ENCODE measurements at regions not wholly inside any gene's neighbourhood (a gene's known extent, or its start where the extent isn't known, plus 50 kb on each side); places are given as distances from the start of the nearest gene placed in this dataset.

- no peak for DNase-seq
Measured at GRCh38 chr7:38002689-38003088, 82.2 kb downstream of the EPDR1 start.

GRCh38 chr7:38006559-38006958 is 86.1 kb downstream of the EPDR1 start:
- no peak for DNase-seq

- no peak for DNase-seq
Measured at GRCh38 chr7:38007096-38007495, 86.7 kb downstream of the EPDR1 start.

- DNase-seq, result no peak
Measured at GRCh38 chr7:38013246-38013645, 92.8 kb downstream of the EPDR1 start.

GRCh38 chr7:38016567-38016966 is 96.1 kb downstream of the EPDR1 start:
- DNase-seq, result no peak

DNA sequence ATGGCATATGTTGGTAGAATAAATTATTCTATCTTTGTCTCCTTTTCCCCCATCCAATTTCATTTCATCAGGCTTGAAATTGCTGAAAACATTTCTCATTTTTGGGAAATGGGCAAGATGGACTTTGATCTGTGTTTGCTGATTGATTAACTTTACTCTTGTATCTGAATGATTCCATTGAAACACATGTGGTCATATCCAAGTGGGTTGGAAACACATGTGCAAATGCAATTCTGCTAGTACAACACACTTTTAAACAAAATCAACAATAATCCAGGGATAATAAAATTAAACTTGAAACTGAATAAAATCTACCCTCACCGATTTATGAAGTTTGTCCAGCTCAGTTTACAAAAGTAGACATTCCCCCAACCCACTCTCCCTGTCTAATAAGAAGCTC is 96.9 kb downstream of the EPDR1 start:
- DNase-seq, result no peak

DNA sequence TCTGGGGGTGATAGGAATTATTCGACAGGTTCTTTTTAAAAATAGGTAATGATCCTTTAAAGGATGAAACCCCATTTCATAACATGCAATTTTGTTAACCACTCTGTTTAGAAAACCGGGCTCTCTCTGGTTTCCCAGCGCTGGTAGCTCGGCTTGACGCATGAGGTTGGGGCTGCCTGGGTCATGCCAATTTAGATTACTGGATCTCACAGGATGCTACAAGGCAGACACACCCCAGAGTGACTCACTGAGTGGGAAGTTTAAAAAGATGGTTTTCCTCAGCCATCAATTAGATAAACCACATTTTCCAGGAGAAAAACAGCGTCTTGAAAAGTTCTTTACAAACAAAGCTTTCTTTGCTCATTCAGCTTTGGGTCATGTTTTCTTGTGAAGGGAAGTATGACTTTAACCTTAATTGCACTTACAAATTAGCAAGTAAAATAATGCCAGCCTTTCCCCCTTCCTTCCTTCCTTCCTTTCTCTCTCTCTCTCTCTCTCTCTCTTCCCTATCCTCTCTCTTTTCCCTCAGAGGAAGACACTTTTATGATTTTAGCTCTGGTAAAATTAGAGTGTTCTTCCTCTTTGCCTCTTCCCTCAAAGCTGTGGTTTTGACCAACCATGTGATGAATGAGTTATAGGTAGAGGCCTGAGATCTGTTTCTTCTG is 99.8 kb downstream of the EPDR1 start:
- no peak for DNase-seq

GRCh38 chr7:38021892-38022291 is 101.5 kb downstream of the EPDR1 start:
- DNase-seq, result no peak

DNA sequence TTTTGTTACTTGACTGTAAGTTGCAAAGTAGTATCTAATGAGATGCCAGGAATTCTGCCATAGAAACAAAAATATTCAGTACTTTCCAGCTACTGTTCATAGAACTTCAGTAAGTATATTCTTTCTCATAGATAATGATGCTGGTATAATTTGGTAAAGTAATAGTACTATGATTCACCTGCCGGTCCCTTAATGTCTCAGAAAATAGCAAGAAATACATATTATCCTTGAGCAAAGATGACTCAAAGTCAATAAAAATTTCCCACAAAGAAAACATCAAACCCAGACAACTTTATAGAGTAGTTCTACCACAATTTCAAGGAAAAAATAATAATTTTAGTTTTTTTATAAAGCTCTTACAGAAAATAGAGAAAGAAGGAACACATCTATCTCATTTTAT is 105.4 kb downstream of the EPDR1 start:
- no peak for DNase-seq

DNA sequence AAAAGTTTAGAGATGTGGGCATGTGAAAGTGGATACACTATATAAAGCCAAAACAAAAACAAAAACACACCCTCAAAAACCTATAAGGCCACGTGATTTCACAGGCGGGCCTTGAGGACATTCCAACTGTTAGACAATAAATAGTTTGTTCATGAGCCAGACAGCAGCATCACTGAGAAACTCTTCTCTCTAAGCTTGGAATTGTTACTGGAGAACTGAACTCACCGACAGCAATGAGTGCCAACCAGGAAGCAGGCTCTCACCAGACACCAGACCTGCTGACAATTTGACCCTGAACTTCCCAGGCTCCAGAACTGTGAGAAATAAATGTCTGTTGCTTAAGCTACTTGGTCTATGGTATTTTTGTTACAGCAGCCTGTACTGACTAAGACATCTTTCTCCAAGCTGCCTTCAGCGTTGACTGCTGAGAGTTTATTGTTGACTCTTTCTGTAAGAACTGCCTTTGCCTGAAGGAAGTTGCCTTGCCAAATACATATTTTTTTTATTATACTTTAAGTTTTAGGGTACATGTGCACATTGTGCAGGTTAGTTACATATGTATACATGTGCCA is 107.5 kb downstream of the EPDR1 start:
- no peak for DNase-seq

DNA sequence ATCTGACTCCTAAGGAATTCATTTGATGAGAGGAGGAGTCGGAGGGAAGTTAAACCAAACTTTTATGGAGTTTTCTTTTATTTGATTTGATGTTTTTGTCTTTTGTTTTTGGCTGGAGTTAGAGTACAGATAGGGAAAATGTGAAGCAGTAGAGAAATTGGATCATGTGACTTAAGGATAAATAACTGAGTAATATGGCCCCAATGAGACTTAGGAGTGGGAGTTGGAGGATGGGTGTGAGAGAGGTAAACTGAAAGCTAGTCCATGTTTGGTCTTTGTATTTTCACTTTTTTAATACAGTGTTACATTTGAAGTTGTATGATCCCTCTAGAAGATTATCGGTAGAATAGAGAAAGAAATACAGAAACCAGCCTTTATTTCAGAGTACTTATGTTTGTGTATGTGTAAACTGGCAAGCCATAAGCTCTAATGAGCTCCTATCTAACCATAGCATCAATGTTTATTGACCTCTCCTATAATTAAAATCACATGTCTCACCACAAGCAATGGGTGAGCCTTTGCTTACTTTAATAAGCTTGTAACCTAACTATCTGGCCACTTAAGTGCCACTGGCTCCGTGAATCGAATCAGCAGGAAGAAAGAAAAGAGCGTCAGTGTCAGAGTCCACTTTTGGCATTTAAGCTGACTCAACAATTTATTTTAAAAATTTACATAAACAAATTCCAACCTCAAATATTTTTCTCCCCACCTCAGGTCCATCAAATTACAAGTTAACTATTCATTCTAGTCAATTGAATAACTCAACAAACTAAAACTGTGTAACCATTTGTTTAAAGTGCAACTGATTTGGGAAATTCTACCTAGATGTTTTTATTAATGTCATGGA is 113.8 kb downstream of the EPDR1 start:
- no peak for DNase-seq

DNA sequence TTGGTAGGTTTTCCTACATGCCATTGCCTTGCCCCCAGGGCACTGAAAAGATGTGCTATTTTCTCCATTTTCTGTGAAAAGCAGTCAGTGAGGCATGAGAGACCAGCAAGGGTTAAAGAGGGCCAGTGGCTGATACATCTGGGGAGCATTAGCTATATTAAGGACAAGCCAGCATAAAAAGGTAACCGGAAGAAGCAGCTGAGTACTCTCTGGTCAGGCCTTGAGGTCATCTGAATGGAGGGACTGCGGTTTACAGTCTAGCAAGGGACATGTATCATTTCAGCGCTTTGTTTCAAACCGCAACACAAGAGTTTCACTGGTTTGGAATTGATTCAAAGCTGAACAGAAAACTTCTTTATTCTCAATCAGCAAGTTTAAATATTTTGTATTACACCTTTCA is 120.4 kb downstream of the EPDR1 start:
- DNase-seq, result no peak

DNA sequence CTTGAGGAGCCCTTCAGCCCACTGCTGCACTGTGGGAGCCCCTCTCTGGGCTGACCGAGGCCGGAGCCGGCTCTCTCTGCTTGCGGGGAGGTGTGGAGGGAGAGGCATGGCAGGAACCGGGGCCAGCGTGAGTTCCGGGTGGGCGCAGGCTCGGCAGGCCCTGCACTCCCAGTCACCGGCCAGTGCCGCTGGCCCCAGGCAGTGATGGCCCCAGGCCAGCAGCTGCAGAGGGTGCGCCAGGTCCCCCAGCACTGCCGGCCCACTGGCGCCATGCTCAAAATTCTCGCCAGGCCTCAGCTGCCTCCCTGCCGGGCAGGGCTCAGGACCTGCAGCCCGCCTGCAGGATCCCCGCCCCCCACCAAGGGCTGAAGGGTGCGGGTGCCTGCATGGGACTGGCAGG is 128.4 kb upstream of the STARD3NL start:
- no peak for DNase-seq

- no peak for DNase-seq
Measured at GRCh38 chr7:38051311-38051710, 126.7 kb upstream of the STARD3NL start.

DNA sequence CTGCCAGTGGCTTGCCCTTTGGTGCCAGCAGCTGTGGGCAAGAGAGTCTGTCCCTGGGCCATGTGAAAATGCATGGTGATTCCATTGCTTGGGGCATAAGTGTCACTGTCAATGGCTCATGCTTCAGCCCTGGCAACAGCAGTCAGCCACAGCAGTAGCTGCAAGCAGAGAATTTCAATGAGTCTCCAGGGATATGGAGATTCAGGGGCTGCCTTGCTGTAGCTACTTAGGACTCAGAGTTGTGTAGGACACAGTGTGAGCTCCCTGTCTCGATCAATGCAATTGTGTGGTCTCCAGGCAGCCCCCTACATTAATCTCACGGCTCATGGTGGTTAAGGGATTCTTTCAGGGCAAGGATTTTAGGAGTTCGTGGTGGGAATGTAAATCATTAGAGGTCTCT is 126.3 kb upstream of the STARD3NL start:
- DNase-seq, result no peak

GRCh38 chr7:38052786-38053185 is 125.3 kb upstream of the STARD3NL start:
- DNase-seq, result no peak

GRCh38 chr7:38054199-38054598 is 123.8 kb upstream of the STARD3NL start:
- DNase-seq, result no peak

DNA sequence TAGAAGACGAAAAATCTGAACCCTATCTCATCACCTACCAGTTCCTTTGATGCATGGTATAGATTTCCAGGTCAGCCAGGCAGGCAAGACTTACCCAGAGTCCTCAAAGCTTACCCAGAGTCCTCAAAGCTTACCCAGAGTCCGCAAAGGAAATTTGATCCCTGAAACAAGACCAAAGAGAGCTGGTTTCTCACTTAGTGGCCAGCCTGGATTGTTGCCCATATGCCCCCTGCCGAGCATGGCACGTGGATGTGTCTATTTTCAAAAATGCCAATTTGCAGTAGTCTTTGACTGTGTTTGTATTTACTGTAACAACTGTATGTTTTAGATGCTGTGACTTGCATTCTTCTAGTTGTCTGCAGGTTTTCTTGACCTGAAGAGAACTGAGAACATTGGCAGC is 120.2 kb upstream of the STARD3NL start:
- DNase-seq, result no peak

DNA sequence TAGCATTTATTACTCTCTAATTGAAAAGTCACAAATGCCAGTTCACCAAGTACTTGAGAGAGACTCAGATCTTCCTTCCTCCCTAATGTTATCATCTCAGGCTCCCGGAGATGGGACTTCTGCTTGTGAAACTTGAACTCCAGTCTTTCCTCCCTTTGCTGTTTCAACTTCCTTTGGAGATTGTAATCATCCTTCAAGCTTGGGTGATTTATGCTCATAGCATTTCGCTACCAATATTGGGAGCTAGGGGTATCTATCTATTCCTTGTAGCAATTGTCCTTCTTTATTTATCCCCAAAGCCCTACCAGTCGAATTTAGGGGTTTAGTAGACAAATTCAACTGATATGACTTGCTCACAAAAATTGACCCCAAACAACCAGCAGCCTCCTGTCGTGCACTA is 117.9 kb upstream of the STARD3NL start:
- no peak for DNase-seq

DNA sequence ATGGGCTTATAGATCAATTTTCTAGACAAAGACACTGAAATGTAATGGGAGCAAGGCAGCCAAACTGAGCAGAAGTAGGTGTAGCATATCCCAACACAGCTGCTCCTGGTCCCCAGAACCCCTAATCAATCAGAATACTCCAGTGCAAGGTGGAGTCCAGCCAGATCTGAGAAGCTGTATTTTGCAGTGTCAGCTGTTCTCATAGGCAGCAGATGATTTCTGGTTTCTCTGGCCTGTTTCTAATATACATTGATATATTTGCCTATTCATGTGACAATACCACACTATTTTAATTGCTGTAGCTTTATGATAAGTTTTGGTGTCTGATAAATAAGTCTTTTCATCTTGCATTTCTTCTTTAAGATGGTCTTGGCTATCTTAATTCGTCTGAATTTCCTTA is 117.4 kb upstream of the STARD3NL start:
- DNase-seq, result no peak

DNA sequence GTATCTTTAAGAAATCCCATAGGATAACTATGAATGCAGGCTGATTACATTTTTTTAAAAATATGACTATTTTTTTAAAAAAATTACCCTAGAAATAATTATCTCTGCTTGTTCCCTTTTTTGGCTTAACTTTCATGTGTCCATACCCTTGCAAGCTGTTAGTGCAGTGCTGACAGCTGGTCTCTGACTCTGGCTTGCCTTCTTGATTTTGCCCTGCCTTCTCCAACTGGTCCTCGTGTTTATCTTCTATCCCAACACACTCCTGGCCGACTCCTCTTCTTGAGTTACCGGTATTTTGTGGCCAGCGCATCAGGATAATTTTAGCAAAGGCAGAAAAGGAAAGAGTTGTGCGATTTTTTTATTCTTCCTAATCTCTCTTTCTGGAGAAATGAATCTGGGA is 111.7 kb upstream of the STARD3NL start:
- DNase-seq, result no peak

DNA sequence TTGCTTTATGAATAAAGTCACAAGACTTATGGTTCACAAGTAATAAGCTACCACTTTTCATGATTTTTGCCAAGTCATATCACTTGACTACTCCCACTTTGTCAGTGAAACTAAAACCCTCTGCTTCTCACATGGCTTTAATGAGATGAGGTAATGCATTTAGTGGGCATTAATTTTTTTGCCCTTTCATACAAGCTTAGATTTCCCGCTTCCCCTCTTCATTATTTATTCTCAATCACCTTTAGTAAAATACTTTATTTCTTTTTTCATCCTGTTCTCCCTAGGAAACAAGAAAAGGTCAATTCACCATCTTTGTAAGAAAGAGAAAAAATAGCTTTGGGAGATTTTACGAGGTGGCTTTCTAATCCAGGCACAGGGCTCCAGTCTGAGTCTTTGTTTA is 109.6 kb upstream of the STARD3NL start:
- no peak for DNase-seq

GRCh38 chr7:38069052-38069451 is 109.0 kb upstream of the STARD3NL start:
- no peak for DNase-seq

DNA sequence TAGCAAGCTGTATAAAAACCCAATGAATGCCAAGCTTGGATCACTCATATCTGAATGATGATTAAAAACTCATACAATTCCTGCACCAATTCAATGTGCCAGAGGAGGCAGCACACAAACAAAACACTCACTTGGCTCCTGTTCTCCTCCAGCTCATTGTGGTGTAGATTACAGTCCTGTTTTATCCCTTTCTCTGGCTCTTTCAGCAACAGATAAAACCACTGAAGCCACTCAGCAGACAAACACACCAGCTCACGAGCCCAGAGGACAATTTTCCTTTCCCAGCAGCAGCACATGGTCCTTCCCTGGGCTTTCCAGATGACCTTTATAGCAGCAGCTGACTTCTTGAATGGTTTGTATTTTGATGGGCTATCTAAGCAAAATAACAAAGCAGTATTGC is 107.3 kb upstream of the STARD3NL start:
- no peak for DNase-seq

Data from CD4-positive, alpha-beta T cell treated with Interferon gamma for 1 hour (primary cell).